ENCODE measurements at regions not wholly inside any gene's neighbourhood (a gene's known extent, or its start where the extent isn't known, plus 50 kb on each side); places are given as distances from the start of the nearest gene placed in this dataset.

GRCh38 chr13:29923554-29924481 lies 73.4 kb upstream of the UBL3 start:
- peak; percentile 33 for DNase-seq

- no peak for DNase-seq
These were observed 72.5 kb upstream of the UBL3 start for GRCh38 chr13:29922896-29923295.

GRCh38 chr13:29922281-29922821 lies 71.9 kb upstream of the UBL3 start:
- no peak for DNase-seq

- no peak for DNase-seq
These were observed 71.1 kb upstream of the UBL3 start for GRCh38 chr13:29921542-29921941.

- DNase-seq: no peak
These were observed 69.7 kb upstream of the UBL3 start for GRCh38 chr13:29920025-29920643.

GRCh38 chr13:29918845-29919244 lies 68.4 kb upstream of the UBL3 start:
- DNase-seq: no peak

- no peak for DNase-seq
These were observed 67.2 kb upstream of the UBL3 start for GRCh38 chr13:29917650-29918049.

GRCh38 chr13:29914581-29914980 lies 64.2 kb upstream of the UBL3 start:
- no peak for DNase-seq

GRCh38 chr13:29911781-29912418 lies 61.5 kb upstream of the UBL3 start:
- no peak for DNase-seq

- no peak for DNase-seq
These were observed 59.7 kb upstream of the UBL3 start for GRCh38 chr13:29909975-29910674.

GRCh38 chr13:29909081-29909730 lies 58.8 kb upstream of the UBL3 start:
- no peak for DNase-seq

GRCh38 chr13:29908416-29909080 lies 58.1 kb upstream of the UBL3 start:
- no peak for DNase-seq

GRCh38 chr13:29907670-29908069 lies 57.3 kb upstream of the UBL3 start:
- DNase-seq: no peak

- no peak for DNase-seq
These were observed 56.1 kb upstream of the UBL3 start for GRCh38 chr13:29906432-29907011.

- DNase-seq: no peak
These were observed 55.4 kb upstream of the UBL3 start for GRCh38 chr13:29905845-29906244.

- DNase-seq: no peak
These were observed 53.6 kb upstream of the UBL3 start for GRCh38 chr13:29903996-29904395.

- no peak for DNase-seq
These were observed 53.1 kb upstream of the UBL3 start for GRCh38 chr13:29903543-29903942.

GRCh38 chr13:29902632-29903305 lies 52.4 kb upstream of the UBL3 start:
- no peak for DNase-seq

GRCh38 chr13:29901710-29902631 lies 51.6 kb upstream of the UBL3 start:
- no peak for DNase-seq

Data from activated CD4-positive, alpha-beta T cell treated with anti-CD3 and anti-CD28 coated beads for 1 hour (primary cell).